ENCODE measurements at regions not wholly inside any gene's neighbourhood (a gene's known extent, or its start where the extent isn't known, plus 50 kb on each side); places are given as distances from the start of the nearest gene placed in this dataset.

- Histone ChIP-seq H3K36me3 (no peaks in the 10 kb centered on the region), H3K4me3 (no peak overlapping the region), H3K27me3 (no peaks in the 10 kb centered on the region), H3K4me1 (no peaks in the 10 kb centered on the region), H3K9me3 (no peaks in the 10 kb centered on the region), H3K27ac (no peak overlapping the region)
- intact Hi-C loops (cut with DNase I; ENCODE audit: low total_unique reads) (no loop called here), in situ Hi-C loops (cut with MboI; ENCODE audit: low pct_ligation_motif_present in 1 of 4, low pct_unique_long_range_greater_than_20kb in 1 of 4, low sequenced_read_pairs in 3 of 4) (no loop called here)
- WGBS, 2 donors (ENCODE audit: low coverage in 1 of 2) = 87 to 89% methylated on average over 1 of the region's 1 CpG
- TF ChIP-seq, protein P1, sequence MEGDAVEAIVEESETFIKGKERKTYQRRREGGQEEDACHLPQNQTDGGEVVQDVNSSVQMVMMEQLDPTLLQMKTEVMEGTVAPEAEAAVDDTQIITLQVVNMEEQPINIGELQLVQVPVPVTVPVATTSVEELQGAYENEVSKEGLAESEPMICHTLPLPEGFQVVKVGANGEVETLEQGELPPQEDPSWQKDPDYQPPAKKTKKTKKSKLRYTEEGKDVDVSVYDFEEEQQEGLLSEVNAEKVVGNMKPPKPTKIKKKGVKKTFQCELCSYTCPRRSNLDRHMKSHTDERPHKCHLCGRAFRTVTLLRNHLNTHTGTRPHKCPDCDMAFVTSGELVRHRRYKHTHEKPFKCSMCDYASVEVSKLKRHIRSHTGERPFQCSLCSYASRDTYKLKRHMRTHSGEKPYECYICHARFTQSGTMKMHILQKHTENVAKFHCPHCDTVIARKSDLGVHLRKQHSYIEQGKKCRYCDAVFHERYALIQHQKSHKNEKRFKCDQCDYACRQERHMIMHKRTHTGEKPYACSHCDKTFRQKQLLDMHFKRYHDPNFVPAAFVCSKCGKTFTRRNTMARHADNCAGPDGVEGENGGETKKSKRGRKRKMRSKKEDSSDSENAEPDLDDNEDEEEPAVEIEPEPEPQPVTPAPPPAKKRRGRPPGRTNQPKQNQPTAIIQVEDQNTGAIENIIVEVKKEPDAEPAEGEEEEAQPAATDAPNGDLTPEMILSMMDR (IDR thresholded peaks at IDR 0.05) = no peak
- TF ChIP-seq EP300 (IDR thresholded peaks at IDR 0.05; ENCODE audit: low read depth) = no peak
- no peak for TF ChIP-seq POLR2AphosphoS5 (IDR thresholded peaks at IDR 0.05)
- TF ChIP-seq POLR2A (IDR thresholded peaks at IDR 0.05) = no peak
- DNase-seq = no peak
These were observed 169.1 kb upstream of the PTCHD4 start for GRCh38 chr6:48280035-48280620.

DNA sequence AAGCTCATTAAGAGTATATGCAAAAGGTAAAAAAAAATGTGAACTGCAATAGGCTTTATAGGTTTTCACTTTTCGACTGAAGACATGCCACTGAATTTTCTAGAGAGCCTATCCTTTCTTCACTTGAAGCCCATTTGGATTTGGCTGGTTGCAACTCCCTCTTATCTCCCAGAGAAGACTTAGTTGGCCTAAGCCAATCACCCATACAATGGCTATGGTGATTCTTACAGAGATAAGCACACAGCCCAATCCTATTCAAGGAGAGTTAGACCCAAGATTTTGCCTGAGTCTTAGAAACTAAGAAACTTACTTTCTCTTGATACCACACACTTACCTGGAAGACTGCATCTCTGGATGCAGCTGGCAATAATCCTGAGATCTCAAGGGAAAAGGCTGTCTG is 167.3 kb upstream of the PTCHD4 start:
- H3K9me3 ChIP-seq = no peaks in the 10 kb centered on the region
- 65 to 83% methylated on average over 1 of the region's 1 CpG for WGBS, 2 donors (ENCODE audit: low coverage in 1 of 2)
- no peaks in the 10 kb centered on the region for H3K27me3 ChIP-seq
- H3K4me3 ChIP-seq = no peak overlapping the region
- no peaks in the 10 kb centered on the region for H3K4me1 ChIP-seq
- no peaks in the 10 kb centered on the region for H3K36me3 ChIP-seq
- H3K27ac ChIP-seq = no peak overlapping the region
- TF ChIP-seq POLR2A (IDR thresholded peaks at IDR 0.05) (no peak), POLR2AphosphoS5 (IDR thresholded peaks at IDR 0.05) (no peak), EP300 (IDR thresholded peaks at IDR 0.05; ENCODE audit: low read depth) (no peak)
- TF ChIP-seq, protein P1 (IDR thresholded peaks at IDR 0.05) = no peak
- intact Hi-C loops (cut with DNase I; ENCODE audit: low total_unique reads) (no loop called here), in situ Hi-C loops (cut with MboI; ENCODE audit: low pct_ligation_motif_present in 1 of 4, low pct_unique_long_range_greater_than_20kb in 1 of 4, low sequenced_read_pairs in 3 of 4) (no loop called here)
- no peak for DNase-seq

DNA sequence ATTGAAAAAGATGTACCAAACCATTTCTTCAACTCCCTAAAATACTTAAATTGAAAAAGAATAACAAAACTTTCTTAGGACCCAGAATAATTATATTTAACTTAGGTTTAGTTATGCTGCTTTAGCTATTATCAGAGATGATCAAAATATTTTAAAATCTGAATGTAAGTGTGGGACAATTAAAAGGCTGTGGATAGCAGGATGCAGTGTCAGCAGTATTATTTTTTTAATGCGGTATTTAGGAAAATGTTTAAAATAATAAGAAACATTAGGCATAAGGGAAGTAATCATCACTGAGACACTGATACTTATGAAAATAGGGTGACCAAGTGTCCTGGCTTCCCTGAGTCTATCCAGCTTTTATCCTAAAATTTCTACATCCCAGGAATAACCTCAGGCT is 161.5 kb upstream of the PTCHD4 start:
- Histone ChIP-seq H3K4me3 (no peak overlapping the region), H3K4me1 (no peaks in the 10 kb centered on the region), H3K9me3 (no peaks in the 10 kb centered on the region), H3K27ac (no peak overlapping the region), H3K36me3 (no peaks in the 10 kb centered on the region), H3K27me3 (no peaks in the 10 kb centered on the region)
- intact Hi-C loops (cut with DNase I; ENCODE audit: low total_unique reads) = no loop called here
- DNase-seq = no peak
- in situ Hi-C loops (cut with MboI; ENCODE audit: low pct_ligation_motif_present in 1 of 4, low pct_unique_long_range_greater_than_20kb in 1 of 4, low sequenced_read_pairs in 3 of 4) = no loop called here
- 92 to 100% methylated on average over 1 of the region's 1 CpG for WGBS, 2 donors (ENCODE audit: low coverage in 1 of 2)
- TF ChIP-seq, protein P1 (IDR thresholded peaks at IDR 0.05) = no peak
- TF ChIP-seq EP300 (IDR thresholded peaks at IDR 0.05; ENCODE audit: low read depth) = no peak
- TF ChIP-seq POLR2AphosphoS5 (IDR thresholded peaks at IDR 0.05) = no peak
- TF ChIP-seq POLR2A (IDR thresholded peaks at IDR 0.05) = no peak

- Histone ChIP-seq H3K27ac (no peak overlapping the region), H3K36me3 (no peaks in the 10 kb centered on the region), H3K9me3 (no peaks in the 10 kb centered on the region), H3K27me3 (no peaks in the 10 kb centered on the region), H3K4me1 (no peaks in the 10 kb centered on the region), H3K4me3 (no peak overlapping the region)
- intact Hi-C loops (cut with DNase I; ENCODE audit: low total_unique reads) (no loop called here), in situ Hi-C loops (cut with MboI; ENCODE audit: low pct_ligation_motif_present in 1 of 4, low pct_unique_long_range_greater_than_20kb in 1 of 4, low sequenced_read_pairs in 3 of 4) (no loop called here)
- no peak for DNase-seq
- WGBS, 2 donors (ENCODE audit: low coverage in 1 of 2) = 38 to 40% methylated on average over 3 of the region's 3 CpGs
- TF ChIP-seq POLR2AphosphoS5 (IDR thresholded peaks at IDR 0.05) (no peak), EP300 (IDR thresholded peaks at IDR 0.05; ENCODE audit: low read depth) (no peak), POLR2A (IDR thresholded peaks at IDR 0.05) (no peak)
- TF ChIP-seq, protein P1 (IDR thresholded peaks at IDR 0.05) = no peak
These were observed 144.1 kb upstream of the PTCHD4 start for GRCh38 chr6:48255094-48255493.
